ENCODE measurements at regions not wholly inside any gene's neighbourhood (a gene's known extent, or its start where the extent isn't known, plus 50 kb on each side); places are given as distances from the start of the nearest gene placed in this dataset.

- in situ Hi-C loops (cut with HindIII; ENCODE audit: low pct_ligation_motif_present, low pct_unique_long_range_greater_than_20kb, low sequenced_read_pairs) = no loop called here
- DNase-seq = no peak
Observed at GRCh38 chr6:139776041-139776440, 401.6 kb upstream of the CITED2 start.

GRCh38 chr6:139768196-139768595, 393.7 kb upstream of the CITED2 start:
- in situ Hi-C loops (cut with HindIII; ENCODE audit: low pct_ligation_motif_present, low pct_unique_long_range_greater_than_20kb, low sequenced_read_pairs) = no loop called here
- DNase-seq = no peak

GRCh38 chr6:139766796-139767195, 392.3 kb upstream of the CITED2 start:
- in situ Hi-C loops (cut with HindIII; ENCODE audit: low pct_ligation_motif_present, low pct_unique_long_range_greater_than_20kb, low sequenced_read_pairs) = no loop called here
- DNase-seq = no peak

- DNase-seq = no peak
- in situ Hi-C loops (cut with HindIII; ENCODE audit: low pct_ligation_motif_present, low pct_unique_long_range_greater_than_20kb, low sequenced_read_pairs) = no loop called here
Observed at GRCh38 chr6:139765825-139766285, 391.4 kb upstream of the CITED2 start.

- DNase-seq = peak; percentile 91
- in situ Hi-C loops (cut with HindIII; ENCODE audit: low pct_ligation_motif_present, low pct_unique_long_range_greater_than_20kb, low sequenced_read_pairs) = no loop called here
Observed at GRCh38 chr6:139764498-139764986, 390.1 kb upstream of the CITED2 start.

GRCh38 chr6:139763468-139764210, 389.2 kb upstream of the CITED2 start:
- in situ Hi-C loops (cut with HindIII; ENCODE audit: low pct_ligation_motif_present, low pct_unique_long_range_greater_than_20kb, low sequenced_read_pairs) = no loop called here
- no peak for DNase-seq

GRCh38 chr6:139762587-139763031, 388.2 kb upstream of the CITED2 start:
- in situ Hi-C loops (cut with HindIII; ENCODE audit: low pct_ligation_motif_present, low pct_unique_long_range_greater_than_20kb, low sequenced_read_pairs) = no loop called here
- DNase-seq = peak; percentile 23

GRCh38 chr6:139760128-139760527, 385.7 kb upstream of the CITED2 start:
- in situ Hi-C loops (cut with HindIII; ENCODE audit: low pct_ligation_motif_present, low pct_unique_long_range_greater_than_20kb, low sequenced_read_pairs) = no loop called here
- no peak for DNase-seq

- DNase-seq = no peak
- in situ Hi-C loops (cut with HindIII; ENCODE audit: low pct_ligation_motif_present, low pct_unique_long_range_greater_than_20kb, low sequenced_read_pairs) = no loop called here
Observed at GRCh38 chr6:139759086-139759485, 384.6 kb upstream of the CITED2 start.

- no peak for DNase-seq
- in situ Hi-C loops (cut with HindIII; ENCODE audit: low pct_ligation_motif_present, low pct_unique_long_range_greater_than_20kb, low sequenced_read_pairs) = no loop called here
Observed at GRCh38 chr6:139758209-139758611, 383.8 kb upstream of the CITED2 start.

GRCh38 chr6:139757784-139758183, 383.3 kb upstream of the CITED2 start:
- in situ Hi-C loops (cut with HindIII; ENCODE audit: low pct_ligation_motif_present, low pct_unique_long_range_greater_than_20kb, low sequenced_read_pairs) = no loop called here
- DNase-seq = no peak

GRCh38 chr6:139756381-139756780, 381.9 kb upstream of the CITED2 start:
- in situ Hi-C loops (cut with HindIII; ENCODE audit: low pct_ligation_motif_present, low pct_unique_long_range_greater_than_20kb, low sequenced_read_pairs) = no loop called here
- no peak for DNase-seq

GRCh38 chr6:139754898-139755775, 380.7 kb upstream of the CITED2 start:
- in situ Hi-C loops (cut with HindIII; ENCODE audit: low pct_ligation_motif_present, low pct_unique_long_range_greater_than_20kb, low sequenced_read_pairs) = no loop called here

GRCh38 chr6:139753198-139753861, 378.9 kb upstream of the CITED2 start:
- in situ Hi-C loops (cut with HindIII; ENCODE audit: low pct_ligation_motif_present, low pct_unique_long_range_greater_than_20kb, low sequenced_read_pairs) = no loop called here
- DNase-seq = peak; percentile 90

More at GRCh38 chr6:139754898-139755775, 380.7 kb upstream of the CITED2 start:
- peak; percentile 52 for DNase-seq

- in situ Hi-C loops (cut with HindIII; ENCODE audit: low pct_ligation_motif_present, low pct_unique_long_range_greater_than_20kb, low sequenced_read_pairs) = no loop called here
- no peak for DNase-seq
Observed at GRCh38 chr6:139752086-139752485, 377.6 kb upstream of the CITED2 start.

GRCh38 chr6:139751179-139751578, 376.7 kb upstream of the CITED2 start:
- in situ Hi-C loops (cut with HindIII; ENCODE audit: low pct_ligation_motif_present, low pct_unique_long_range_greater_than_20kb, low sequenced_read_pairs) = no loop called here
- DNase-seq = no peak

GRCh38 chr6:139748353-139749146, 374.1 kb upstream of the CITED2 start:
- no peak for DNase-seq
- in situ Hi-C loops (cut with HindIII; ENCODE audit: low pct_ligation_motif_present, low pct_unique_long_range_greater_than_20kb, low sequenced_read_pairs) = no loop called here

GRCh38 chr6:139747154-139747553, 372.7 kb upstream of the CITED2 start:
- in situ Hi-C loops (cut with HindIII; ENCODE audit: low pct_ligation_motif_present, low pct_unique_long_range_greater_than_20kb, low sequenced_read_pairs) = no loop called here
- no peak for DNase-seq

Data from ACHN (cell line).